ENCODE measurements at regions not wholly inside any gene's neighbourhood (a gene's known extent, or its start where the extent isn't known, plus 50 kb on each side); places are given as distances from the start of the nearest gene placed in this dataset.

GRCh38 chr13:44058624-44059215, 179.0 kb downstream of the LACC1 start:
- peak; percentile 13 to 50 for DNase-seq

- no peak for DNase-seq
Measured at GRCh38 chr13:44061876-44062275, 182.2 kb downstream of the LACC1 start.

- no peak for DNase-seq
Measured at GRCh38 chr13:44063467-44063866, 183.8 kb downstream of the LACC1 start.

- no peak for DNase-seq
Measured at GRCh38 chr13:44063881-44064280, 184.2 kb downstream of the LACC1 start.

DNA sequence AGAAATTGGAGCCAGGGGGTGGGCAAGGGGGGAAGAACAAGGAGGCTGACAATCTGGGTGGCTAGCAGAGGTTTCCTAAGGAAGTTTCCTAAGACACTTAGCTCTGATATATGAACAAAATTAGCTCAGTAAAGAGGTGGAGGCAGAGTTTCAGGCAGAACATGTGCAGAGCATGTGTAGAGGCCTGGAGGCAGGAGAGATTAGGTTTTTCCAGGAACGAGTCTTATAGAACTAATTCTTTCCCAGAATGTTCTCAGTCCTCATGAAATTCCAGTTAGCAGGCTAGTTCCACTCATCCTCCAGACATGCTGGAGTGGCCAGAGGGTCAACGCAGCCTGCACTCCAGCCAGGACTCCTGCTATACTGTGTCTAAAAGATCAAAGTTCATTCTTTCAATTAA, 184.7 kb downstream of the LACC1 start:
- no peak for DNase-seq

DNA sequence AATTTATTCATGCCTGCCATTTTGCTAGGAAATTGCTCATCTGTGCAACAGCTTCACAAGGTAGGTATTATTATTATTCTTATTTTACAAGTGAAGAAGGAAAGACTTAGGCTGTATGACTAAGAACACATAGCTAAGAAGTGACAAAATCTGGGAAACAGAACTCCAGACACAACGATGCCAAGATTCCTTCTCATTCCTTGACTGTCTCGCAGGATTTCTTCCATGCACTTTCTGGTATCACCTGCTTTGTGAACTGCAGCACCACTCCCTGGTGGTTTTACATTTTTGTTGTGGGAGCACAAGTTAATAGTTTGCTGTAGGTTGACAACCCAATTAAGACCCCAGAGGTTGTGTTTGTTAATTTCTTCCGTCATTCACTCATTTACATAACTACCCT, 188.5 kb downstream of the LACC1 start:
- DNase-seq = no peak

DNA sequence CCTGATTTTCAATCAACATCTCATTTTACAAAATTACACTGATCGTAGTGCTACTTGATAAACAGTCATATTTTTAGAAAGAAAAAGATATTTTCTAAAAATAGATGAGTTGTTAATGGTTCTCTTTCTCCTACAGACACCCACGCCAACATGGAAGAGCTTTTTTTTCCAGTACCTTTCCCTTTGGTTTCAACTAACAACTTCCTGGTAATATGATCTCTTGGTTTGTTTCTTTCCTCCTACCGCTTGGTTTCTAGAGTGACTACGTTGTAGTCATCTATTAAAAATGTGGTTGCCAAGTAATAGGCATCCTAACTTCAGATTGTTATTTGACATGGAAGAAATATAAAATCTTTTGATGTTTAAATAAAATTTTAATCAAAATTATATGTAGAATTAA, 189.0 kb downstream of the LACC1 start:
- DNase-seq = no peak

DNA sequence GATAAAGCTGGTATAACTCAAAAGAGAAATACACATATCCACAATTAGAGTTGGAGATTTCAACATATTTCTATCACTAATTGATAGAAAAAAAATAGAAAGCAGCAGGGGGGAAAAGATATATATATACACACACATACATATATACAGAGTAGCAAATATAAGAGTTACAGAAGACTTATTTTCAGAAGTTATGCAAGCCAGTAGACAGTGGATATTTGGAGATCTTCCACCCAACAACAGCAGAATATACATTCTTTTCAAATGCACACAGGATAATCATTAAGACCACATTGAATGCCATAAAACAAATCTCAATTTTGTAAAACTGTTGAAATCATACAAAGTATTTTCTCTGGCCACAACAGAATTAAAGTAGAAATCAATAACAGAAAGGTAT, 192.8 kb downstream of the LACC1 start:
- no peak for DNase-seq

DNA sequence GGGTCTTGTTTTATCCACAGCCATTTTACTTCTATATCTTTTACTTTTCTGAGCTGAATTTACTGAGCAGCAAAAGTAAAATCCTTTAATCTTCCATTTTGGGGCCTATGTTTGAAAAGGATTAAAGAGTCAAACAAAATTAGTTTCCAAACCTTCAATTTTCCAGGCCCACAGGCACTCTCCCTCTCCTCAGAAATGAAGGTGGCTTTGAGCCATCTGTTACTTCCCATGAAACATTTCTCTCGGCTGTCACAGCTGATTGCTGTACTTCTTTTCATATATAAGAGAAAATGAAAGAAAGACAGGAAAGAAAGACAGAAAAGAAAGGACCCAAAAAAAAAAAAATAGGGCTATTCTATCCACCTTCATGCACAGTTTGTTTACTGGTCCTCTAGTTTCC, 194.9 kb downstream of the LACC1 start:
- DNase-seq = no peak

GRCh38 chr13:44075113-44075512, 195.4 kb downstream of the LACC1 start:
- DNase-seq = no peak

DNA sequence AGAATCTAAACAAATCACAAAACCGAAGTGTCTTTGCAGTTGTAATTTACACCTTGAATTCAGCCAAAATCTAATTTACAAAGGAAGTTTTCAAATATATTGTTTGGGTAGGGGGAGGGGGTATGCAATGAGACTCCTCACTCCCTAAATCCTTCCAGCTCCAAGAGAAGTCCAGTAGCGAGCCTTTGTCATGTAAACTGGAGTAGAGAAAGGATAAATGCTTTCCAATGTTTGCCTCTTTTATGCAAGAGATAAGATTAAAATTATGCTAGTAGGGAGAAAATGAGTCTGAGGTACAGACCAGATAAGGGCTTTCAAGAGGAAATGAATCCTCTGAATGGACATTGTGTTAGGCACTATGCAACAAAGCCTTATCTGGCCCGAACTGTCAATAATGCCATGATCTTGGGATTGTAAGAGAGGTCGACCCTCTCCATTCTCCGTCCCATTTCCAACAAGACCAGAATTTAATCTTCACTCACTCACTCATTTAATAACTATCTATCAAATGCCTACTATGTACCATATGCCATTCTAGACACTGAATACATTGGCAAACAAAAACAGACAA, 199.2 kb downstream of the LACC1 start:
- DNase-seq = no peak

- DNase-seq = no peak
Measured at GRCh38 chr13:44079413-44080205, 199.9 kb downstream of the LACC1 start.

- DNase-seq = no peak
Measured at GRCh38 chr13:44084146-44084545, 204.4 kb downstream of the LACC1 start.

DNA sequence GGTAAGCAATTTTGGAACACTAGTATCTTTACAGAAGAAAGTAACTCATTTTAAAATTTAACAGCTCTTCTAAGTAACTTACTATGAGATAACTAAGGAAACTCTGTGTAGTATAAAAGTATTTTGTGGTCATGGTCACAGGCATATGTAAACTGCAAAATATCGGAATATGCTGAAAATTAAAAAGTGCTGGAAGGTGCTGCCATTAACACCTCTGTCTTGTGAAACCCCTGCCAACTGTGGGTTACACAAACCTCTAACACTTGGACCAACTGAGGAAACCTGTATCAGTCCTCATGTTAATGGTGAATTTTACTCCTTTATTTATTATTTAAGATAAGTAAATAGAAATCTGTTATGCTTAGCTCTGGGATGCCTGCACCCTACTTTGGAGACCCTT, 206.7 kb downstream of the LACC1 start:
- DNase-seq = no peak

GRCh38 chr13:44088411-44088810, 208.7 kb downstream of the LACC1 start:
- DNase-seq = no peak

GRCh38 chr13:44088991-44089413, 209.3 kb downstream of the LACC1 start:
- DNase-seq = no peak

DNA sequence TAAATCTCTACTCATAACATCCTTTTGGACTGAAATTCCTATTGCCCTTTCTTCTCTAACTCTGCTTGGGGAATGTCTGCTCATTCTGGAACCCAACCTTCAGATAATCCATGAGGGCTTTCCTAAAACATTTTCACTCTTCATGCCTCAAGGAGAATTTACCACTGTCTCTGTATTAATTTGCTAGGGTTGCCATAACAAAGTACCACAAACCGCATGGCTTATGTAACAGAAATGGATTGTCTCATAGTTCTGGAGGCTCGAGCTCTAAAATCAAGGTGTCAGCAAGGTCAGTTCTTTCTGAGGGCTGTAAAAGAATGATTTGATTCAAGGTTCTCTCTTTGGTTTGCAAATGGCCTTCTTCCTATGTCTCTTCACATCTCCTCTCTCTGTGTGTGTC, 209.7 kb downstream of the LACC1 start:
- DNase-seq = no peak

DNA sequence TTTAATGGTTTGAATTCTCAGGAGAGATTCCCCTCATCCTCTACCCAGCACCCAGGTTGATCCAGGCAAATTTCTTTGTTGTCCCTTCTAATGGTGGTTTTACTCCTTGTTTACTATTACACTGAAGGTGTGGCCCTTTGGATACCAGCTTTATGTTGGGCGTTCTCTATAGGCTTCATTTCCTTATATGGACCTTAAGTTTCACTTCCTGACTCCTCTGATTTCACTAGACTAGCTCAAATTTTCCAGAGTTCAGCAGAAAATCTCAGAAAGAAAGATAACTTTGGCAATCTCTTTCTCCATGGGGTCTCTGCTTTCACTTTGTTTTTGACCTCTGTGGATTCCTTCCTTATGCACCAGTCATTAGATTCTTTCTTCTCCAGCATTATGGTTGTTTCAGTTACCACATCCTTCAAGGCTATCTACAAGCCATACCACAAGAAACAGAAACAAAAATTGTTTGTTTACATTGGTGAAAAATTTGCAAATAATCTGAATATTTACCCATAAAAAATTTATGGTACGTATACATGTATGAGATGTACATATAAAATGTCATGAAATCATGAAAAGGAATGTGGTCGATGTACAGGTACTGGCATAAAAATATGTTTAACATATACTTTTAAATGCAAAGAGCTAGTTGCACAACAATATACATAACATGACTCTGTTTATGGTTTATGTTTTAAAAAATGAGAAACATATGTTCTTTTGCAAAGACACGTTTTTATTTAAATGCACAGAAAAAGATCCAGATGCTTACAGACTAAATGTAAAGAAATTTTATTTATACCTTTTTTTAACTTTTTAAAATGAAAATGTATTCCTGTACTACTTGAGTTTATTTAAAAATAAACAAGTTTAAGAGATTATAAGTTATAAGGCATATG, 212.6 kb downstream of the LACC1 start:
- no peak for DNase-seq

DNA sequence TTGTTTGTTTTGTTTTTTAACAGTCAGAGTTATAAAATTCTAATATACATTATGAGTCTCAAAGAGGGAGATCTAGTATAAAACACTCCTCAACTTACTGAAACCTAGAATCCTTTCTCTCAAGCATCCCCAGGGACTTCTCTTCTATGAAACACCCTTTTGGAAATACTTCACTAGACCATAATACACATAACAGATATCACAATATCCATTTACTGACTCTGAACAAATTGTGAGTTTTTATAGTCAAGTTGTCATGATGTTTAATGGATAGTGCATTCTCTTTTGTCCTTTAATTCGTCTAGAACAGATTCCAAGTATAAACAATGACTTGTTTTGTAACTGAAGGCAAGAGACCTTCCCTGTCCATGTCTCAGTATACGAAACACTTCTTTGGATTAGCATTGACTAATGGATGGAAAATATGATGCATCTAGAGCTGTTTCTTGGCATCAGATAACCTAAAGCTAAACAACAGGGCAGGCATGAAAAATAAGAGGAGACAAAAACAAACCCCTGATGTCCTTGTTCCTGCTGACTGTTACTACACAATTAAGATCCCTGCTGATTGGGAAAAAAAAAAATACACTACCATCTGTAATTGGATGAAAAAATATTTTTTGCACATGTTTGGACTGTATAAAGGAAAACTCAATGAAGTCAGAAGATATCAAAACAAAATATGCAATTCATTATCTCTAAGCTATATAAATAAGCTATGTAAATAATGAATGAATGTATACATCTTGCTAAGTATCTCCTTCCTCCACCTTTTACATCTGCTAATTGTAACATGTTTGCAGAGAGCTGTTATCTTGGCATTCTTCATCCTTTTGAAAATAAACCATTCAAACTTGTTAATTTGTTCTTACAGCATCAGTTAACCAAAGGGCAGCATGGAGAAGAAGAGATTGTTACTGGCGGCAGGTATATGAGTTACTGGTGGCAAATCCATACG, 214.2 kb downstream of the LACC1 start:
- DNase-seq = no peak

GRCh38 chr13:44096901-44097300, 217.2 kb downstream of the LACC1 start:
- no peak for DNase-seq

DNA sequence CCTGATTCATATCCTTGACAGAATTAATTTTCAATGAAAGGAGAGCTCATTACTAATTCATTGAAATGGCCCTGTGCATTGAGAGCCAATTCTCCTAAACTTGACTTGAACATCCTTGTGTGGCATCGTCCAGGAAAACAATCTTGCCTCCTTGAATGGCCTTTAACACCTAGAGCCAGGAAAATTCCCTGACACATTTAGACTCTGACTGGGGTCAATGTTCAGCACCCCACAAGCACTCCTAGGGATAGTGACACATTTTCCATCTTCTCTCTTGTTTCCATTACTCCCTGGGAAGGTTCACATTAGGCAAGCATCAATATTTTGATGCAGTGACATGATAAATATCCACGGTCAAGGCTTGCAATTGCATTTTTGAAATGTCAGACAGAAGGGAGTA, 218.9 kb downstream of the LACC1 start:
- no peak for DNase-seq
